ENCODE measurements at regions not wholly inside any gene's neighbourhood (a gene's known extent, or its start where the extent isn't known, plus 50 kb on each side); places are given as distances from the start of the nearest gene placed in this dataset.
A peak's percentile ranks its signal among the peaks of the same experiment; 100 is the strongest.
"Not testable (repeated sequence)": the region's sequence is repeated elsewhere in the genome, so short reads cannot be mapped to it uniquely, and the experiment has no call there.

DNA sequence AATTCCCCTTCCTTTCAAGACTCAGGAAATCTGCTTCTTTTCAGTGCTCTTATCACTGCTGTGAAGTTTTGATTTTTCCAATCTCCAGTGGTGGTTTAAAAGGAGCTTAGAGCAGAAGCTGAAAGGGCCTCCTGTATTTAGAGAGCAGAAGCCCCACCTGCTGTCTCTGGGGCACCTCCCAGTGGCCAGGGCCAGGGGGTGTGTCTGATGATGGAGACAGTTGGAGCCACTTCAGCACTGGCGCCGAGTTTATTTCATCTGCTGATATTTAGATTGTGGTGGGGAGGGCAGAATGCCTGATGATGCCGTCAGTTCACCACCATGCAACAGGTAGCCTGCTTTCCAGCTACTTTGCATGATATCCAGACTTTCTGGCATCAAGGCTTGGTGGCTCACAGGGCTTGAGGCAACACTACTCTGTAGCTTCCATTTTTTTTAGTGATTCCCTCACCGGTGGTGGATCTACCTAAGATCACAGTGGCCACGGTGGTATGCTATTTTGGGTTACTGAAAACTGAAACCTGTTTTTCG lies 371.9 kb downstream of the KCNRG start:
- DNase-seq (ENCODE audit: low read depth in 2 of 2), result peak in 1 of 2 experiments; percentile 6

GRCh38 chr13:50388481-50388880 lies 373.2 kb downstream of the KCNRG start:
- no peak for DNase-seq (ENCODE audit: low read depth in 2 of 2)

DNA sequence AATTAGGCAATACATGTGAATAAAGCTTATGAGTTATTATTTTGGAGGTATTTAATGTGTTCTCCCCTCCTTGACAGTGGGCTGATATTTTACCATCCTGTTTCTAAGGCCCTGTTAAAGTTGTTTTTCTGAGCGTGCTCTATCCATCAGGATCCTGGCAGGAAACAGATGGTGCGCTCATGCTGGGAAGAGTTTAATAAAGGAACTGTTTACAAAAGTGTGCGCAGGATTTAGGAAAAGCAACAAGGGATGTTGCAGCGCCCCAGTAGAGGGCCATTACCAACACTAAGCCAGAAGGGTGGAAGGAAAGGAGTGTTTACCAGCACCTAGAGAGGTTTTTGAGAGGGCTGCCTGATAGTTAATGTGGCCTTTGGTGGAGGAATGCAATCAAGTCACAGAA lies 374.5 kb downstream of the KCNRG start:
- no peak for DNase-seq (ENCODE audit: low read depth in 2 of 2)

DNA sequence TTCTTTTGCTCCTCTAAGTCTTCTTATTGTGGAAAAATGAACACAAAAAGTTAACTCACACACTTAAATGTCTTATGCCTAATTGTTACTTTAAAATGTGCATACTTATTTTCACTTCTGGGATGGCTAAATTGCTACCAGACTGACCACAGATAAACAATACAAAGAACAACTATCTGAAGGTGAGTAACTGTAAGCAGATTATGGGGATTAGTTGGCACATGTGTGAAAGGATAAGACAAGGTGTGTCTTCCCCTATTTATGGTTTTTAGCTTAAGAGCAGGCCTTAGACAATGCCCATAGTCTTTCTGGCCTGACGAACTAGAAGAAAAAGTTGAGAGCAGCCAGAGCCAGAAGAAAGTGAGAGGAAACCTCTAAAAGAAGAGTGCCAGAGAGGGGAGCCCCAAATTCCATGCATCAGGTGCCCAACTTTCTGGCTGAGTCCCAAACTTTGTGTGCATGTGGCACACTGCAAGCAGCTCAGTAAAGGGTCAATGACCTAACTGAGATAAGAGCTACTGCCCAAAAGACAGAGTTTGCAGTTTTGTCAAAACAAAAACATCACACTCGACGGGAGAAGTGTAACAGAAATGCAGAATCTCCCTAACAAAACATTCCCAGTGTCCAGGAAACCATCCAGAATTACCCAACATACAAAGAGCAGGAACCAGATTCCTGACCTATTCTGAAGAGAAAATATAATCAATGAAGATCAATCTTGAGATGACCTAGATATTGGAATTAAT lies 375.4 kb downstream of the KCNRG start:
- DNase-seq (ENCODE audit: low read depth in 2 of 2), result no peak

DNA sequence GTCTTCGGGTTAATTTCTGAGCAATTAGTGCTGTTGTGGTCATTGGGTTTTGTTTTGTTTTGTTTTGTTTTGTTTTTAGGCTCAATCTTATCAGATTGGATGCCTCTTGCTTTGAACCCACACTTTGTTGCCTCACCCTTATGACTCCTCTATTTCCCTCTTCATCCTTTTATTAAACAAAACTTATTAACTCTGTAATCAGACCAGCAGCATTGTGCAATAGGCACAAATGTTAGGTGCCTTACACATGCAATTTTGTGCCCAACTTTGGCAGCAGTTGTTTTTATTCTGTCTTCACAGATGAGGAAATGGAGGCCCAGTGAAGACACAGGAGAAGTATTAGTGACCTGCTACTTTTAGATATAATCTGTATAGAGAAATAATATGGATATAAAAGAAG lies 377.7 kb downstream of the KCNRG start:
- no peak for DNase-seq (ENCODE audit: low read depth in 2 of 2)

DNA sequence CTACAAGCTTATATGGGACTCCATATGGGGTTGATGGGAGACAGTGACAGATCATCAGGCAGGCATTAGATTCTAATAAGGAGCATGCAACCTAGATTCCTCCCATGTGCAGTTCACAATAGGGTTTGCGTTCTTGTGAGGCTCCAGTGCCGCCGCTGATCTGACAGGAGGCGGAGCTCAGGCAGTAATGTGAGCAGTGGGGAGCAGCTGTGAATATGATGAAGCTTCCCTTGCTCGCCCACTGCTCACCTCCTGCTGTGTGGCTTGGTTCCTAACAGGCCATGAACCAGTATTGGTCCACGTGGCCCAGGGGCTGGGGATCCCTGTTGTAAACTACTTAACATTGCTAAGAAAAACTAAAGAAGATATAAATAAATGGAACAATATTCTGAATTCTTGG lies 378.4 kb downstream of the KCNRG start:
- DNase-seq (ENCODE audit: low read depth in 2 of 2), result no peak

- DNase-seq (ENCODE audit: low read depth in 2 of 2), result no peak
Observed at GRCh38 chr13:50396001-50396400, 380.8 kb downstream of the KCNRG start.

- DNase-seq (ENCODE audit: low read depth in 2 of 2), result not testable (repeated sequence)
Observed at GRCh38 chr13:50396618-50397017, 381.4 kb downstream of the KCNRG start.

DNA sequence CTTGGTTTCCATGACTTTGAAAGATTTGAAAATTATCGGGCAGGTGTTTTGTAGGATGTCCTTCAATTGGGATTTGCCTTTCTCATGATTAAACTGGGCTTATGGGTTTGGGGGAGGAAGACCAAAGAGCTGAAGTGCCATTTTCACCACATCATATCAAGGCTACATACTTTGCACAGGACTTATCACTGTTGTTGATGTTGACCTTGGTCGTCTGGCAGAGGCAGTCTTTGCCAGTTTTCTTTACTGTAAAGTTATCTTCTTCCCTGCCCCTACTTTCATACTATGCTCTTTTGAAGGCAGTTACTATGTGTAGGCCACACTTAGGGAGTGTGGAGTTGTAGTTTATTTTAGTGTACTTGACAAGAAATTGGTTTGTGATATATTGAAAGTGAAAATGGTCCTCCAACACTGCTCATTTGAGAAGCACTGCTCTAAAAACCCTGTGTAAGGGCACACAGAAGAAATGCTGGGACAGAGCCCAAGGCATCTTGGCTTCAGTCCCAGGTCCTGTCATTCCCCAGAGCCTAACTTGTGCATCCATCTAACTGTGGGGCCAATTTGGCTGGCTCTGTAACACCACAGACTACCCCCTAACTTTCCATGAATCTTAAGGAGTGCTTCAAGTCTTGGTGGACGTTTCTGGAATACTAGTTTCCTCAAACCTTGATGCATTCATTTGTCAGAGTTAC lies 384.9 kb downstream of the KCNRG start:
- DNase-seq (ENCODE audit: low read depth in 2 of 2), result no peak

GRCh38 chr13:50401049-50401505 lies 385.8 kb downstream of the KCNRG start:
- DNase-seq (ENCODE audit: low read depth in 2 of 2), result no peak

DNA sequence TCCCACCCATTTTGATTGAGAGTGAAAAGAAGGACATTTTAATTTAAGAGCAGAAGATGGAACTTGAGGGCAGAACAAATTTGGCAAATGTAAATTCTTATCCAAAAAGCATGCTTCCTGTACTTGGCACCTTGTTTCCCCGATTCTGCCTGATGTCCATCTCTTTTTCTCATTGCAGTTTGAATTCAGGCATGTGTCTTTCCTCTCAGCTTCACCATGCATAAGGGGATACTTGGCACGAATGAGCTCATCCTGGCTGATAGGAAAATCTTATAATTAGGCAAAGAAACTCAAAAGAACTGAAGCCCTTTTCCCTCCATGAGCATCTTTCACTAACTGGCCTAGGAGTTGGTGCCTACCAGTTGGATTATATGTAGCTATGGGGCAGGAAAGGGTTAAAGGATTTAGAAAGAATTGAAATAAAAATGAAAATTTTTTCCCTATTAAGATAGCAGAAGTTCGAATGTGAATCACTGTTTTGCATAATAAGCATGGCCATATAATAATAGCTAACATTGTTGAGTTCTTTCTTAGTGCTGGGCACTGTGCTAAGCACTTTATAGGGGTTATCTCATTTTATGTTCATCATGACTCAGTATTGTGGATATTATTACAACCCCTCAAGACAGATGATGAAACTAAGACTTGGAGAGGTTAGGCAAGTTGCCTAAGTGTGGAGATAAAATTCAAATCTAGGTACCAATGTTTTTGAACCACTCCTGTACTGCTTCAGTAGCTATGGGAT lies 386.6 kb downstream of the KCNRG start:
- no peak for DNase-seq (ENCODE audit: low read depth in 2 of 2)

DNA sequence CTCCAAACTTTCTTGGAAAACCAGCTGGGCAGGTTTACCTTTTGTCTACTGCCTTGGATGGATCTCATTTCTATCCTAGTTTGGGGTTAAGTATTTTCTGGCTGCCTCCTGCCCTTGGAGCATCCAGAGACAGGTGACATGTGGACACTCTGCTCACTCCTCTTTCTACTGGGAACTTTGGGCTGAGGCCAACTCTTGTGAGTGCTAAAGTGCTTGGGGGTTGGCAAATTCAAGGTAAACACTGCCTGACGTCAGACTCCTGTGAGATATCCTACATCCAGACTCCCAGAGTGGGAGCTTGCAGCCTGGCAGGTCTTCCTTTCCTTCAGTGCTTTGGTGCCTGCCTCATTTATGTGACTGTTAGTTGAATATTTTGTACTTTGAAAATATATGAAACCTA lies 388.1 kb downstream of the KCNRG start:
- no peak for DNase-seq (ENCODE audit: low read depth in 2 of 2)

DNA sequence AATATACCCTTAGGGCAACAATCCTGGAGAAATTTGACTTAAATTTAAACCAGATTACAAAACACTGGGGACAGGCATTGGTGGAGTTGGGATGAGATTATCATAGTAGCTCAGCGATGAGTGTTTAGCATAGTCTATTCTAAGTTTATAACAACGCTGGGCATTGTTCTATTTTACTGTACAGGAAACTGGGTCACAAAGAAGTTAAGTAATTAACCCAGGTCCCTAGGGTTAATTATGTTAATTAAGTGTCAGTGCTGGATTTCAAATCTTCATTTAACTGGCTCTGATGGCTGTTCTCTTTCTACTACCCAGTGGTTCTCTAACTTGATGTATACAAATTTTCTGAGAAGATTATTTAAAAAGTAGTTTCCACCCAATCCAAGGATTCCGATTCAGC lies 388.9 kb downstream of the KCNRG start:
- DNase-seq (ENCODE audit: low read depth in 2 of 2), result no peak

DNA sequence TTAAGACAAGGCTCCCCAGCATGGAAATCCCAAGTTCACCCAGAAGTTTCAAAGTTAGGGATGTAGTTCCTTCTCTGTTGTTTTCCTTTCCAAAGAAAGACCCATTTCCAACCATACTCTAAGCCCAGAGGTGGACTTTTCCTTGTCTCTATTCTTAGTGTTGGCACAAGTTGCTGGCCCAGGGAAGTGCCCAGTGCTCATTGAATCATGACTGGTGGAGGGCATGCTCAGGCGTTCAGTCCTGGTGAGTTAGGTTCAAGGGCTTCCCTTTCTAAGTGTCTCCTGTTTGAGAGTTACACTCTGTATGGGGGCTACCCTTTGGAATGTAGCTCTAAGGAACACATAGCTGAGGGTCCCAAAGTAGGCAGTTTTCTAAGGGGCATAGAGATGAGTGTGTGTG lies 389.5 kb downstream of the KCNRG start:
- no peak for DNase-seq (ENCODE audit: low read depth in 2 of 2)

DNA sequence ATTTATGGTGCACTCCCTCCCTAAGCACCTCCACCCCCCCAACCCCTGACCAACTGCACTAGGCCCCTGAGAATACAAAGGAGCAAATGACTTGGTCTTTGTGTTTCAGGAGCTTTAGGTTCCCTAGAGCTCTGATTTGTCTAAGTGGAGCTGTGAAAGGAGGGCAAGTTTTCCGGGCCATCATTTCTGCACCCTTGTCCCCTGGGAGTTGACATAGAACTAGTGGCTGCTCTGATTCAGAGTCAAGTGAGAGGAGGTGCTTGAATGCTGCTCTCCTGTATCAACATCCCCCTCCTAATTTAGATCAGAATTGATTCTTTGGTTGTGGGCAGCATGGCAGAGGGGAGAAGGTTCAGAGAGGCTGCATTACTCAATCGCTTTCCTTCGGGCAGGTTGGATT lies 391.6 kb downstream of the KCNRG start:
- DNase-seq (ENCODE audit: low read depth in 2 of 2), result no peak

- no peak for DNase-seq (ENCODE audit: low read depth in 2 of 2)
Observed at GRCh38 chr13:50408068-50408467, 392.8 kb downstream of the KCNRG start.

GRCh38 chr13:50409220-50409619 lies 394.0 kb downstream of the KCNRG start:
- no peak for DNase-seq (ENCODE audit: low read depth in 2 of 2)

DNA sequence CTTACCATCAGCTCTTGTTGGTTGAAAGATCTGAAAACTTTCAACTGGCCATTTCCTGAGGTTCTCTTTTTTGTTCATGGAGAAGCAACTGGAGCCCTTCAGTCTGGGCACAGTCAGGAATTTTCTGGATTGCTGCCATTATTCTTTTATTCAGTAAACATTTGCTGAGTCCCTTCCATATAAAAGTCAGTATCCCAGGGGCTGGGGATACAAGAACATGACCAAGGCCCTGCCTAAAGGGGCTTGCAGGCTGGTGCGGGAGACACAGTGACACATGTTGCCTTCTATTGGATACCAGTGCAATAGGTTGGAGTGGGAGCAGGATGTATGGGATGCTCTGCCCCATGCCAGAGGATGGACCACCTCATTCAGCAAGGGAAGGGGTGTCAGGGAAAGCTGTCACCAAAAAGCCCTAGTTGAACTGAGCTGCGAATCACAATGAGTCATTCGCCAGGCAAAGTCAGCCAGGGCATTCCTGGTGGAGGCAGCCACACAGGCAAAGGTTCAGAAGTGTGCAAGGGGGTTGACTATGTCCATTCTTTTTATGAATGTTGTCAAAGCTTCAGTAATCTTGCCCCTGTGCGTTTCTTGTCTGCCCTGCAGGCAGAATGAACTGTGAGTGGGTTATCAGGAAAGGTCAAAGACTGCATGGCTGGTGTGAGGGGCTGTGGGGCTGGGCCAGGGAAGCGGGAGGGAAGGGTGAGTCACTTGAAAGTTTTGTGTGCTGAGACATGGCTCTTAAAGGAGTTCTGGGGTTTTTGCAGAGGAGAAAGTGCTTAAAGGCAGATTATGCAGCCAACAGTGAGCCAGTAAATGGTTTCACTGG lies 395.9 kb downstream of the KCNRG start:
- DNase-seq (ENCODE audit: low read depth in 2 of 2), result peak in 1 of 2 experiments; percentile 5

DNA sequence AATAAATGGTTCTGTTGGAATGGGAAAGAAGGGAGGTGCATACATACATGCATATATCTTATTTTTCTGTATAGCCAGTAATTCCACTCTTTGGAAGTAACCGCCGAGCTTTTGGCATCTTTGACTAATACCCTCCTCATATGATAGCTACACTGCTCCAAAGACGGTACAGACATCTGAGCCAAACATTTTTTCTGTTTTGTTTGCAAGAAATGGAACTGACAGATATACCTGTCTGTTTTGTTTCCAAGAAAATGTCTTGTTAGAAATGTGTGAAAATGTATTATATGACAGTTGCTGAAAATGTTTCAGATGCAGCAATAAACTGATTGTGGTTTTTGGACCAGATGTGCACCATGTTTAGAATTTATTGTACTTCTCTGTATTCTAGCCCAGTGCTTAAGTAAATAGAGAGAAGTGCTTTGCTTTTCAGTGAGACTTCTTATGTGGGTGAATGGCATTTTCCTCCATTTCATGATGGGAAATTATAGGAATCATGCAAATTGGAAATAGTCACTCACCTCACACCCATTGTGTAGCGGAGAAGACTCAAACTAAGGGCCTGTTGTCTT lies 396.9 kb downstream of the KCNRG start:
- DNase-seq (ENCODE audit: low read depth in 2 of 2), result no peak

- DNase-seq (ENCODE audit: low read depth in 2 of 2), result no peak
Observed at GRCh38 chr13:50414640-50415039, 399.4 kb downstream of the KCNRG start.

DNA sequence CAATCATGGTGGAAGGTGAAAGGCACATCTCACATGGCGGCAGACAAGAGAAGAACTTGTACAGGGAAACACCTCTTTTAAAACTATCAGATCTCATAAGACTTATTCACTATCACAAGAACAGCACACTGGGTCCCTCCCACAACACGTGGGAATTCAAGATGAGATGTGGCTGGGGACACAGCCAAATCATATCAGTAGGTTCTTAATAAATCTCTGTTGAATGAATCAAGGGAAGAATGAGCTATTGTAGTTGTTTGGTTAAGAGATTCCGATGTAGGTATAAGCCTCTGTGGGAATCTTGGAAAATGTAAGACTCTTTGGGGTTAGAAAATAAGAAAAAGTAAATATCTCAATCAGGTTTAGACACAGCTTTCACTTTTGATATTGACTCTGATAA lies 400.2 kb downstream of the KCNRG start:
- no peak for DNase-seq (ENCODE audit: low read depth in 2 of 2)
